ENCODE measurements at regions not wholly inside any gene's neighbourhood (a gene's known extent, or its start where the extent isn't known, plus 50 kb on each side); places are given as distances from the start of the nearest gene placed in this dataset.
"Not testable (repeated sequence)": the region's sequence is repeated elsewhere in the genome, so short reads cannot be mapped to it uniquely, and the experiment has no call there.

- not testable (repeated sequence) for DNase-seq (ENCODE audit: low read depth)
Observed at GRCh38 chr6:106721189-106721588, 91.8 kb downstream of the QRSL1 start.

All from GM04503 (cell line).